Kidney capillary endothelial cell (primary cell): ENCODE measurements at regions not wholly inside any gene's neighbourhood (a gene's known extent, or its start where the extent isn't known, plus 50 kb on each side); places are given as distances from the start of the nearest gene placed in this dataset.
"Not testable (repeated sequence)": the region's sequence is repeated elsewhere in the genome, so short reads cannot be mapped to it uniquely, and the experiment has no call there.

ENCODE experiments used
- DNase-seq: peaks from one replicate; pipeline ENCODE4 v3.0.0-alpha.2; 2018; ENCODE audit warnings: low spot score

GRCh38 chr14:104304451-104305351, 166.3 kb downstream of the KIF26A start:
- DNase-seq = no peak

- no peak for DNase-seq
Measured at GRCh38 chr14:104305511-104306449, 167.4 kb downstream of the KIF26A start.

GRCh38 chr14:104306450-104307040, 168.2 kb downstream of the KIF26A start:
- DNase-seq = no peak

GRCh38 chr14:104307246-104307626, 168.8 kb downstream of the KIF26A start:
- no peak for DNase-seq

GRCh38 chr14:104307627-104308401, 169.4 kb downstream of the KIF26A start:
- no peak for DNase-seq

- DNase-seq = not testable (repeated sequence)
Measured at GRCh38 chr14:104308534-104308933, 170.1 kb downstream of the KIF26A start.

GRCh38 chr14:104309657-104310369, 171.4 kb downstream of the KIF26A start:
- no peak for DNase-seq

GRCh38 chr14:104311358-104311757, 173.0 kb downstream of the KIF26A start:
- DNase-seq = no peak

- no peak for DNase-seq
Measured at GRCh38 chr14:104313674-104314073, 175.3 kb downstream of the KIF26A start.

- DNase-seq = no peak
Measured at GRCh38 chr14:104314251-104314941, 176.0 kb downstream of the KIF26A start.

- no peak for DNase-seq
Measured at GRCh38 chr14:104315169-104315568, 176.8 kb downstream of the KIF26A start.

- no peak for DNase-seq
Measured at GRCh38 chr14:104315625-104316024, 177.2 kb downstream of the KIF26A start.

GRCh38 chr14:104316121-104316722, 177.8 kb downstream of the KIF26A start:
- no peak for DNase-seq

GRCh38 chr14:104316723-104317491, 178.5 kb downstream of the KIF26A start:
- no peak for DNase-seq

- DNase-seq = no peak
Measured at GRCh38 chr14:104317492-104317805, 179.1 kb downstream of the KIF26A start.

- DNase-seq = no peak
Measured at GRCh38 chr14:104317975-104318557, 179.7 kb downstream of the KIF26A start.

GRCh38 chr14:104318558-104319490, 180.4 kb downstream of the KIF26A start:
- DNase-seq = no peak
